ENCODE measurements at regions not wholly inside any gene's neighbourhood (a gene's known extent, or its start where the extent isn't known, plus 50 kb on each side); places are given as distances from the start of the nearest gene placed in this dataset.
"Not testable (repeated sequence)": the region's sequence is repeated elsewhere in the genome, so short reads cannot be mapped to it uniquely, and the experiment has no call there.

DNA sequence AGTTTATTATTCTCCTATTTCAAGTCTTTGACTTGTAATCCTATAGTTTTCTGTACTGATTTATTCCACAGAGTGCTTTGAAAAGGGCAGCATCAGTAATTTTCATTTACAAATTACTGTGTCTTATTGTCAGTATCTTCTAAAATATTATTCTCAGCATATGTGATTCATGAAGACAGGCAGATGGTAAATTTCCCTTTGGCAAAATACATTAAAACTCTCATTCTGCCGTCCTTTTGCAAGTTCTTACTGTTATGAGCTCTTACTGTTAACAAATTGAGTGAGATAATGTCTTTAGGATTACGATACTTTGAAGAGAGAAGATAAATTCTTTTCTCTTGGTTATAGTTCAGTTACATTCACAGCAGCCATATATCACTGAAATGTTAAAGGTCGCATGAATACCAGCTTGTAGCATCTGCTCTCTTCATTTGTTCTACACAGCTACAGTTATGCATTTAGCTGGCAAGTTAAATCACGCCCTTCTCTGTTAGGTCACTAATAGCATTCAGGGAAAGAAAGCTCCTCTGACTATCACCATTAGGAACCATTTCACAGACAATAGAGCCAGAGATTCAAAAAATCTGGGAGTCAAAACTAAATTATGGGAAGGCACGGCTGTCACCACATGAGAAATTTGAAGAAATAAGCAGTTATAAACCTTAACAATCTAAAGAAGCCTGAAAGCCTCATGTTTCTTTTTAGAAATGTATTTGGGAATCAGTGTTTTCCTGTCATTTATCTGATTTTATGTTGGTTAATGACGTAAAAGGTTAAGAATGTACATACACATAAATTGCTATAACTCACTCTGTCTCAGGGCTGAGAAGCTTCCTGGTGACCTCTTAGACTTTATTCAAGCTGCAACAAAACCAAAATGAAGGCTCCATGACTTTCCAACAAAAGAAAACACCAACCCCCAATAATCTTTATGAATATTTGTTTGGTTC lies 109.6 kb upstream of the SP4 start:
- peak; percentile 66 for DNase-seq (ENCODE audit: low read depth)

DNA sequence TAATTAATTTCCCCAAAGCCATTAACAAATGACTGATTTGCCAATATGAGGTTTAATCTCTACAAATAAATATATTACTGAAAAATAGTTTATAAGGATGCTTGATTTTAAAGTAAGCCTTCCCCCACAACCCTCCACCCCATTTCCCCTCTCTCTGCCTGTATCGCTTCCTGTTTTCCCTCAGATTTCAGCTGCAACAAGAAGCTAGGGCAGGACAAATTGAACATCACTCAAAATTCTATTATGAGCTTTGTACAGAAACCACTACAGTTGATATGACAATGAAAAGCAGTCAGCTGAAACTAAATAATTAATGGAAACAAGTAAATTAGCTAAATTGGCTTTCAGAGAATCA lies 109.0 kb upstream of the SP4 start:
- DNase-seq (ENCODE audit: low read depth) = no peak

DNA sequence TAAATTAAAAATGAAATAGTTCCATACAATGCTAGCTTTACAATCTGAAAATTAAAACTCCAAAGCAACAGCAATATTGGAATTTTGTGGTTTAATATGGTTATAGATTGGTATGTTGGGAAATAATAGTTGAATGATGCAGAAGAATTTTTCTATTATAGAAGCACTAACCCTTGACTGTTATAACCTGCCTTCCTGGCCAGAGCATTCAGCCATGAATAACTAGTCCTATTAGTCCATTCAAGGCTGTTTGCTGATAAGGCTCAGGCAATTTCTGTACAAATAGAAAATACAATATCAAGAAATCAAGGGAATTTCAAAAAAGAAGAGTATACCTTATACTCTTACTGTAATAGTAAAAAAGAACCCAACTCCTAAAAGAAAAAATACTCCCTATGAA lies 101.6 kb upstream of the SP4 start:
- DNase-seq (ENCODE audit: low read depth) = no peak

DNA sequence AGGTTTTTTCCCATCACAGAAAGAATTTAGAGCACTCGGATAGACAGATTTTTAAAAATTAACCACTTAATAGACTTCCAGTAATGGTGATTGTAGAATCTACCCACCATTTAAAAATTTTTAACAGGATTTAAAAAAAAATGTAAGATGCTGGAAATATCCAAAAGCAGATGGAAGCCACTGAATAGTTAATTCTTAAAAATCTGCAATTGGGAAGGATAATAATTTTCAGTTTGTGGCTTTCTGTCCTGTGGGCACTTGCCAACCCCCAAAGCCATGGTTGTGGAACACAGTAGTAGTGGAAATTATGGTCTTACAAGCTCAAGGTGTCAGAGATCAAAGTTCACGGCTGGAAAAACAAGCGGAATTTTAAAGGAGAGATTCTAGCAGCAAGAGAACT lies 101.0 kb upstream of the SP4 start:
- DNase-seq (ENCODE audit: low read depth) = no peak

DNA sequence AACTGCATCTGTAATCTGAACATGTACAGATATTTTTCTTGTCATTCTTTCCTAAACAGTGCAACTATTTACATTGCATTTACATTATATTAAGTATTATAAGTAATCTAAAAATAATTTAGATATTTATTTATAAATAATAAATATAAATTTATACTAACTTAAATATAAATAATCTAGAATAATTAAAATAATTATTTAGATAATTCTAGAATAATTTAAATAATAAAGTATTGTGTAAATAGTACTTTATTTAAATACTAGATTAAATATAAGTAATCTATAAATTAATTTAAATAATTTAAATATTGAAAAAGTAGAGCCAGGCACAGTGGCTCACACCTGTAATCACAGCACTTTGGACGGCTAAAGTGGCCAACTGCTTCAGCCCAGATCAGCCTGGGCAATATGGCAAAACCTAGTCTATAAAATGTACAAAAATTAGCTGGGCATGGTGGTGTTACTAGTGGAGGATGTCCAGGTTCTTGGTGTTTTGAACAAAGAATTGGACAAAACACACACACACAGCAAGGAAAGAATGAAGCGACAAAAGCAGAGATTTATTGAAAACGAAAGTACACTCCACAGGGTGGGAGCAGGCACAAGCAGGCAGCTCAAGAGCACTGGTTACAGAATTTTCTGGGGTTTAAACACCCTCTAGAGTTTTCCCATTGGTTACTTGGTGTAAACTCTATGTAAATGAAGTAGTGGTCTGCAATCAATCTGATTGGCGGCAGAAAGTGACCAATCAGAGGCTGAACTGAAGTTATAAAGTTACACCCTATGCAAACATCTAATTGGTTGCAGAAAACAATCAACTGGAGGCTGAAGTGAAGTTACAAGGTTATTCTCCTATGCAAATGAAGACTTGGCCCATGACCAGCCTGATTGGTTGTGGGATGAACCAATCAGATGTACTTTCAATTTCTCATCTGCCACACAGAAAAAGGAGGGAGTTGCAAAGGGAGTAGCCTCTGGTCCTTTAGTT lies 100.2 kb upstream of the SP4 start:
- no peak for DNase-seq (ENCODE audit: low read depth)

DNA sequence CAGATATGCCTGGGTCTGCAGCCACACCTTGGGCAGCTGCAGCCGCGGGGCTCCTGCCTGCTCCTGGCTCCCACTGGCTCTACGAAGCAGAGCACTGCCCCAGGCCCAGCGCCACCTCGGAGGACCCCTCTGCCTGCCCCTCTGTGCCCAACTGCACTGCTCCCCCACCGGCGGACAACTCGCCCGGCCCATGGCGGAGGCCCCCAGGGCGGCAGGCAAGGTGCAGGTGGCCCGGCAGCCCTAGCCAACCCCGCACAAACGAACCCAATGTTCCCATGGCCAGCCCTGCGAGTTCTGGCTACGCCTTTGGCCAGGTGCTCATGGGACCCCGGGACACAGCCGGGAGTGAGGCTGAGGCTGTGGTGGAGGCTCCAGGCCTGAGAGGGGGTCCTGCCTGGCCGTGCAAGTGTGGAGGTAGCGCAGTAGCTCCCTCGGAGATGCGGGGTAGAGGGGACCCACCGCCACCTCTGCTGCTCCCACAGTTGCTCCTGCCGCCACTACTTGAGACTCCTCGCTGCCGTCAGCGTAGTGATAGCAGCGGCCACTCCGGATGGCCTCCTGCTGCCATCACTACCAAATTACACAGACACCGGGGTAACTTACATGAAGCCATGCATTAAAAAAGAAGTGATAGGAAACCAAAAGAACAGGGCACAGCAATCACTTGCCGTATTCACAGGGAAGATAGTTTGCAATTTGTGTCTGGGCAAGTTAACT lies 97.3 kb upstream of the SP4 start:
- DNase-seq (ENCODE audit: low read depth) = no peak

DNA sequence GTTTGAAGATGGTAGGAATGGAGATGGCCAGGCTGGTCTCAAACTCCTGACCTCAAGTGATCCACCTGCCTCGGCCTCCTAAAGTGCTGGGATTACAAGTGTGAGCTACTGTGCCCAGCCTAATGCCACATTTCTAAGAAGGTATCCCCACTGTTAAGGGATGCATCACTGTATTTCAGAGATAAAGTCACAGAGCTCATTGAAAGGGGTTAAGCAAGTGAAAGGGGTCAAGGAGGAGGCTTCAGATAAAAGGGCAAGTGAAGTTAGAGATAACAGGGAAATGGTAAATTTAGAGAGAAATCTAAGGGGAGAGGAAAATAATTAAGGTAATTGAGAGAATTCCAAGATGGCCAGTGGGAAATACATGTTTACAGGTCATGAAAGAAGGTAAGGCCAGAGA lies 93.0 kb upstream of the SP4 start:
- DNase-seq (ENCODE audit: low read depth) = no peak

DNA sequence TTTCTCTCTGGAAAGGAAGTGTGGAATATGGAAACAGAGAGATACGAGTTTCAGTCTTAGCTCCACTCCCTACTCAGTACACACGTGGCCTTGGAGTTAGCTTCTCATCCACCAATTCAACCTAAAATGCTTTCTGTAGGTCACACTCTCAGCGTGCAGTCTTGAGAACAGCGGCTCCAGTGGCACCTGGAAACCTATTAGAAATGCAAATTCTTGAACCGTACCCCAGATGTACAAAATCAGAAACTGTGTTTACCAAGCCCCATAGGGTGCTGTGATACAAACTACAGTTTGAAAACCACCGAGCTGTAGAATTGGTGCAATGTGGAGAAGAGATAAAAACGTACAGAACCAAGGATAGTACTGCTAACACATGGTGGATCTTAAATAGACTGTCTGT lies 91.1 kb upstream of the SP4 start:
- no peak for DNase-seq (ENCODE audit: low read depth)

DNA sequence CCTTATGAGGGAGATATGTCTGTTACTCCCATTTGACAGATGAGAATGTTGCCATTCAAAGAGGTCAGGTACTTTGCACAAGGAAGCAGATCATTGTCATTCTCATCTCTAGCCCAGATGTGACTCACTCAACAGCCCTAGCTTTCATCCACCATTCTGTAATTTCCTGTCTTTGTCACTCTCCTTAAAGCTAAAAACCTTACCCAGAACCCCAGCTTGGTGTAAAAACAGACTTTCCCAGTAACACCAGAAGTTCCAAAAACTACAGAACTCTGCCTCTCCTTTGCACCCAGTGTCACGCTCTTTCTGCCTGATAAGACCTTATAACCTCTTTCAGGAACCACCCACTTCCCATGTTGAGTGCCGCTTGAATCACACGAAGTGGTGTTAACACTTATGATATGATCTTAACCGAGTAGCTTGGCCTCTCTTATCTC lies 89.1 kb upstream of the SP4 start:
- DNase-seq (ENCODE audit: low read depth) = no peak

DNA sequence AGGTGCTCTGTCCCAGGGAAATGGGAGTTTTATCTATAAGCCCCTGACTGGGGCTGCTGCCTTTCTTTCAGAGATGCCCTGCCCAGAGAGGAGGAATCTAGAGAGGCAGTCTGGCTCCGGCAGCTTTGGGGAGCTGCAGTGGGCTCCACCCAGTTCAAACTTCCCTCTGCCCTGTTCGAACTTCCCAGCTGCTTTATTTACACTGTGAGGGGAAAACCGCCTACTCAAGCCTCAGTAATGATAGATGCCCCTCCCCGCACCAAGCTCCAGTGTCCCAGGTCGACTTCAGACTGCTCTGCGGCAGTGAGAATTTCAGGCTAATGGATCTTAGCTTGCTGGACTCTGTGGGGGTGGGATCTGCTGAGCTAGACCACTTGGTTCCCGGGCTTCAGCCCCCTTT lies 83.0 kb upstream of the SP4 start:
- not testable (repeated sequence) for DNase-seq (ENCODE audit: low read depth)

DNA sequence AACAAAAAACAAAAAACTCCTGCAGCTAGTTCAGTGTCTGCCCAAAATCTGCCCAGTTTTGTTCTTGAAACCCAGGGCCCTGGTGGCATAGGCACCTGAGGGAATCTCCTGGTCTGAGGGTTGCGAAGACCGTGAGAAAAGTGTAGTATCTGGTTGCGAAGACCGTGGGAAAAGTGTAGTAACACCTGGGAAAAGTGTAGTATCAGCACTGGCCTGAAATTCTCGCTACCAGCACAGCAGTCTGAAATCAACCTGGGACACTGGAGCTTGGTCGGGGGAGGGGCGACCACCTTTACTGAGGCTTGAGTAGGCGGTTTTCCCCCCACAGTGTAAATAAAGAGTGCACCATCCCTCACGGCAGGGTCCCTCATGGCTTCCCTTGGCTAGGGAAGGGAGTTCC lies 82.5 kb upstream of the SP4 start:
- DNase-seq (ENCODE audit: low read depth) = no peak

DNA sequence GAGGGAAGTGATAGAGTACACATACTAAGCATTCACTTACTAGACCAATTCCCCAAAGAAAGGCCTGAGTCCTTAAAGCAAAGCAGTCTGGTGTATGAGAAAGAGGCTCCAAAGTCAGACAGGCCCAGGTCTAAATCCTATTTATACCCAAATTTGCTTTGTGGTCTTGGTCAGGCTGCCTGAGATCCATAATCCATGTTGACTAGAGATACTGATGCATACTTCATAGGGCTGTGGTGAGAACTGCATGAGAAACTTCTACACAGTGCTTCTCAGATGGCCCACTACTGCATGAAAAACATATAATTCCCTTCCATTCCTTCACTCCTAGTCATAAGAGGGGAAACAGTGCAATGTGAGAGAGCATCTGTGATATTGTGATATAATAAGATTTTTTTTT lies 81.6 kb upstream of the SP4 start:
- no peak for DNase-seq (ENCODE audit: low read depth)

DNA sequence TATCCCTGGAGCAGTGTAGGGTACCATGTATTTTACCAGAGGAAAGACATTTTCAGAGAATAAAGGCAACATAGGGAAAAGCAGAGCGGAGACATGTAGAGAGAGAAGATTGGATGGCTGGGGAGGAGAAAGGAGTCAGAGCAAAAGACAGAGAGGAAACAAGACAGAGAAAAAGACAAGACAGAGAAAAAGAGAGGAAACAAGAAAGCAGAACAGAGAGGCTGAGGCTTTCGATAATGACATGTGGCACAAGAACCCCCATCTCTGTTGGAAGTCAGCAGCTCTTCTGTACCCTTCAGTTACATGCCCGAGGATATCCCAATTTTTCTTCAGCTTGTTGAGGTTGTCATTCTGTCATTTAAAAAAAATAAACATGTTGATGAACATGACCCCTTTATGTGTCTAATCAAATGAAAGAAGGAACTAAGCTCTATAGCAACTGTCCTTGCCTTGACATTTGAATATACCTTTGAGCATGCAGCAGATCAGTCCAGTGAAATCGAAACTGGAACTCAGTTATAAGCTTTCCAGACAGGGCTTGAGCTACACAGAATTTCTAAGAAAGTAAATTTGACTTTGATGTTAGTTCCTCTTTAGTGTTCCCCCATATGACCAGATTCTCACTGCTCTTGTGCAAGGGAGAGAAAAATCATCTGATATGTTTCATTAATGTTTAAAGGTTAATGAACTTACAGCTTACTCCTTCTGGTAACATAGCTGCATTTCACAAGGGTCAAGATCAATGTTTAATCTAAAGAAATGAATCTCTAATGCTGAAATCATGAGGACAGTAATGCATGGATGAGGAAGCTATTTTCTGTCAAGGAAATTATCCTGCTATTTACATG lies 75.1 kb upstream of the SP4 start:
- DNase-seq (ENCODE audit: low read depth) = peak; percentile 3

DNA sequence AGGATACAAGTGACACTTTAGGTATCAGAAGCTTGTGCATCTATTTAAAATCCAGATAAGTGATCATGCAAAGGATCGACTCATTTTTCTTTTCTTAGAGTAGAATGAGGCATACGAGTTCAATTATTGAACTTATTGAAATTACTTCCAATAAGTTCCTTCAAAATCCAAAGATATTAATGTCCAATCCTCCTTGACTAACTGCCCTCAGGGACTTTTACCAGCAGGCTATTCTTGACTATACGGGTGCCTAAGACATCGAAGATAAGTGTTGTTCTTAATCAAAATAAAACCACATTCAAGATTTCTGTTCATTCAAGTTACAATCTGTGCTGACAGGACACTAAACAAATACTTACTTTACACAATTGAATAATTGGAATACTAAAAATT lies 74.5 kb upstream of the SP4 start:
- DNase-seq (ENCODE audit: low read depth) = no peak

DNA sequence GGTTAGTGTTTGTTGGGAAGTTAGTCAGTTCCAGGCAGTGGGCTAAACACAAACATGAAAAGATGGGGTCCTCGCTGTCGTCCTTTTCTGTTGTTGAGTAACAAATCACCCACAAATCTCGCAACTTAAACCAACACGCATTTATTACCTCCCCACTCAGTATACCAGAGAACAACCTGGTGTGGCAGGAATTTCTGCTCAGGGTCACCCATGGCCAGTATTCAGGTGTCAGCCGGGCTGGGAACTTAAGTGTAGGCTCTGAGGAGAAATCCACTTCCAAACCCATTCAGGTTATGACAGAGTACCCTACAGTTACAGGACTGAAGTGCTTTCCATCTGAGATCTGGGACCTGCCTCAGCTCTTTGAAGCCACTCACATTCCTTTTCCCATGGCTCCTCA lies 73.6 kb upstream of the SP4 start:
- no peak for DNase-seq (ENCODE audit: low read depth)

DNA sequence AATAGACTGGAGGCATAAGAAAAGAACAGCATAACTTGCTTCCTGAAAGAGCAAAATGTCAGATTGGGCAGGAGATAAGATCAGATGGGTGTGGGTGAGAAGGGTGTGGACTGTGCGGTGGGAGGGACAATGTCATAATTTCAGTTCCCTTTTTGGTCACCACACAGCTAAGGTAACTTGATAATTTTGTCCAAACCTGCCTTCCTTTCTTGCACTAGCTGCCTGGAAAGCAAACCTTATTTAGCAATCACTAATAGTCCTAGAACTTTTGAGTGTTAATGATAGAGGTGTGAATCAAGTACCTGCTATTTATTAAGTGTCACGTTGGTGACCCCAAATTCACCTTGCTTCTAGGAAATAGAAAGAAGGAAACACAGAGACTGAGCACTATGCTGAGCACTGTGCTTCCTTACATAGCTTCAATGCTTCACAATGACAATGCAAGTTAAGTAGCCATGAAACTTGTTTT lies 72.4 kb upstream of the SP4 start:
- no peak for DNase-seq (ENCODE audit: low read depth)

DNA sequence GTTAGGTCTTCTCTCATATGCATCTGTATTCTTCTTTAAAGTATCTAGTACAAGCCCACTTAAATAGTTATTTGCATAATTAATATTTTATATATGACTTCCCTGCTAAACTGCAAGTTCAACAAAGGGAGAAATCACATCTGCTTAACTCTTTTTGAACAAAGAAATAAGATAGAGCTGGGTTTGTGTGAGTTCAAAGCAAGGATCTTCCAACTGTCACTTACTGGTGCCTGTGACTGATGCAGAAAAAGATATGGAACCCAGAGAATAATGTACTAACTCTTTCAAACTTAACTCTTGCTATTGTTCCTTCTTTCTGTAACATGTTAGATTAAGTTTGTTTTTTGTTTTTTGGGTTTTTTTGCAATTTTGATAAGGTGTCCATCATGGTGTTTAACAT lies 71.3 kb upstream of the SP4 start:
- DNase-seq (ENCODE audit: low read depth) = no peak

DNA sequence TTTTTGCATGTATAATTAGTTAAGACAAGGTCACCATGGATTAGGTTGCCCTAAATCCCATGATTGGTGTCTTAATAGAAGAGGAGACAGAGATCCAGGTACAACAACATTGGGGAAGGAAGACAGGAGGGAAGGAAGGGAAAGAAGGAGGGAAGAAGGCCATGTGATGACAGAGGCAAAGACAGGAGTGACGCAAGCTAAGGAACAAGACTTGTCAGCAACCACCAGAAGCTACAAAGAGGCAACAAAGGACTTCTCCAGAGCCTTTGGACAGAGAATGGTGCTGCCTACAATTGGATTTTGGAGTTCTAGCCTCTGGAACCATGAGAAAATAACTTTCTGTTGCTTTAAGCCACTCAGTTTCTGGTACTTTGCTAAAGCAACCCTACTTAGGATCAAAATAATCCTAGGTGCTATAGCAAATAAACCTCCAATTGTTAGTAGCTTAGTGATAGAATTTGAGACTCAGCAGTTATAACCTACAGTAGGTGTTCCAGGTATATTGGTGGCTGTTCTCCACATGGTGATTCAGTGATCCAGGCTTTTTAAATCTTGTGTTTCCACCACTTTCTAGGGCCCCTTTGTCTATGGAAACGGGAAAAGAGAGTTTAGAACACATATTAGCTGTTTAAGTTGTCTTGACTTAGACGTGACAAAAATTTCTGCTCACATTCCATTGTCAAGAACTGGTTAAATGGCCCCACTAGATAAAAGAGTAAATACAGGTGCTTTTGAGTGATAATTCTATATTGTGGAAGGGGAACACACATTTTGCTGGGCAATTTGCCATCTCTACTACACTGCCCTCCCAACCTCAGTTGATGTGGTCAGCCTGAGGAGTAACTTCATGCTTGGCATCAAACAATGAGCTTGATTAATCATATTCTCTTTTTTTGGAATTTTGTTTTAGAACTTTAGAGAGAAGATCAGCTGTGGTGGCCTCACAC lies 70.5 kb upstream of the SP4 start:
- no peak for DNase-seq (ENCODE audit: low read depth)

DNA sequence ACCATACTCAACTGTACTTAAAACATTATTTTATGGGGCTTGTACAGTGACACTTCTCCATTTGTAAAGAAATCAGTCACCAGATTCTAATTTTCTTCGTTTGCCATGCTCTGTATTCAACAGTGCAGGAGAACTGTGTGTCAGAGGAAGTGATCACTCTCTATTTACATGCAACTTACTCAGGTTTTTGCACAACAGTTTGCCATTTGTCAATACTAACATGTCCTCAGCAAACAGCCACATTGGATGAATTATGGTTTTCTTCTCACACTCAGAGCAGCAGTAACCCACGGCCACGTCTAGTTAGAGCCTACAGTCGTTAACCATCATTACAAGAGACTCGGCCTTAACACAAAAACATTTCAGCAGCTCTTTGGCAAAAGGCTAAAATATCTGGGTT lies 69.2 kb upstream of the SP4 start:
- DNase-seq (ENCODE audit: low read depth) = no peak

DNA sequence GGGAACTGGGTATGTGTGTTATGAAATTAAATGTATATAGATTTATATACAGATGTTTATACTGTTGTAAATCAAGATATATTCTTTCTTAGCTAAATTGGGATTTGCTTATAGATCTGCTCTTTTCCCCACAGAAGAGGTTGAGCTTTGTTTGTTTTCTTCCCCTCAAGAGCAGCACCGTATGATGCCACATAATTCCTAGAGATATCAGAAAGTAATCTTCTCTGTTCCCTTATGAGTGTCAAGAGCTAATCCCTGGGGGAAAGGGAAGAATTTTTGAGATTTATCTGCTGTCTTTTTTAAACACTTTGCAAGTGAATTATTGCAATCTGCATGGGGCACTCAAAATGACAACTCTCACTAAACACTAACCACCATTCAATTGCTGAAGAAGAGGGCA lies 68.7 kb upstream of the SP4 start:
- no peak for DNase-seq (ENCODE audit: low read depth)
